Hippocampal formation (tissue), 2 donors: ENCODE measurements at regions not wholly inside any gene's neighbourhood (a gene's known extent, or its start where the extent isn't known, plus 50 kb on each side); places are given as distances from the start of the nearest gene placed in this dataset.
"Not testable (repeated sequence)": the region's sequence is repeated elsewhere in the genome, so short reads cannot be mapped to it uniquely, and the experiment has no call there.

Experiments
- DNase-seq, 2 donors: peaks; one replicate each; lab custom pipeline; 2025; lab: John Stamatoyannopoulos, UW

- DNase-seq = no peak
Measured at GRCh38 chr1:189633658-189634057, 844.0 kb downstream of the BRINP3 start.

GRCh38 chr1:189637041-189637440 lies 840.6 kb downstream of the BRINP3 start:
- DNase-seq = no peak

DNA sequence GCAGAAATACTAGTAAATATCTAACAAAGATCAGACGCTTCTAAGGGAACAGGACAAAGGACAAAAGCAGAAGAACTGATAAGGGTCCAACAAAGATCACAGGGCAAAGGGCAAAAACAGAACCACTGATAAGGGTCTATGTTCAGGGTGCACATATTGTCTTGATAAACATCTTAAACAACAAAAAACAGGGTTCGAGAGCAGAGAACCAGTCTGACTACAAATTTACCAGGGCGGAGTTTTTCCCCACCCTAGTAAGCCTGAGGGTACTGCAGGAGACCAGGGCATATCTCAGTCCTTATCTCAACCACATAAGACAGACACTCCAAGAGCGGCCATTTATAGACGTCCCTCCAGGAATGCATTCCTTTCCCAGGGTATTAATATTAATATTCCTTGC lies 833.5 kb downstream of the BRINP3 start:
- not testable (repeated sequence) for DNase-seq

DNA sequence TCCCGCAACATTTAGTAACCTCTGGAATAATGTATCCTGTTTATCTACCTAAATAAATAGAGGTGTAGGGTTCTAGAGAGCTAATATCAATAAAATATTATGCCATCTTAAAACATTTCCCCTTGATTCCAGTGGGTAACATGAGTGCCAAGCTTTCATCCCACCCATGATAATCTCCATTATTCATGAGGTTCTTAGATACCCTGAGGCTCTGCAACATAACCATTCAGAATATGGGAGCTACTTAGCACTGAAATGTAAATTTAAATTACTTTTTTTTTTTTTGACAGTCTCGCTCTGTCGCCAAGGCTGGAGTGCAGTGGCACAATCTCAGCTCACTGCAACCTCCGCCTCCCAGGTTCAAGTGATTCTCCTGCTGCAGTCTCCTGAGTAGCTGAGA lies 832.7 kb downstream of the BRINP3 start:
- no peak for DNase-seq

DNA sequence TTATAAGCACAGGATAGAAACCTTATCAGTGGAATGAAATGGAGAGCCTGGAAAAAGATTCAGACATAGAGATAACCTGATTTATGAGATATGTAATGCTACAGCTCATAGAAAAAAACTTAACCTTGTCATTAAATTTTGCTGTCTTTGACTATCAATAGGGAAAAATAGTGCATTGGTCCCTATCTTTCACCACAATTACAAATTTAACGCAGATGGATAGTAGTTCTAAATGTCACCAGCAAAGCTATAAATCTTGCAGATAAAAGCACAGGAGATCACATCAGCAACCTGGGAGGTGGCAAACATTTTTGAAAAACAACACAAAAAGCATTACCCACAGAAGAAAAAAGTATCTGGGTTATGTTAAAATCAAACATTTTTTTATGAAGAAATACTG lies 831.6 kb downstream of the BRINP3 start:
- DNase-seq = no peak

- DNase-seq = no peak
Measured at GRCh38 chr1:189654906-189655305, 822.8 kb downstream of the BRINP3 start.

- no peak for DNase-seq
Measured at GRCh38 chr1:189656628-189657530, 820.8 kb downstream of the BRINP3 start.

- no peak for DNase-seq
Measured at GRCh38 chr1:189657715-189658114, 819.9 kb downstream of the BRINP3 start.

- DNase-seq = peak in 1 of 2 donors; percentile 4
Measured at GRCh38 chr1:189658381-189658780, 819.3 kb downstream of the BRINP3 start.

DNA sequence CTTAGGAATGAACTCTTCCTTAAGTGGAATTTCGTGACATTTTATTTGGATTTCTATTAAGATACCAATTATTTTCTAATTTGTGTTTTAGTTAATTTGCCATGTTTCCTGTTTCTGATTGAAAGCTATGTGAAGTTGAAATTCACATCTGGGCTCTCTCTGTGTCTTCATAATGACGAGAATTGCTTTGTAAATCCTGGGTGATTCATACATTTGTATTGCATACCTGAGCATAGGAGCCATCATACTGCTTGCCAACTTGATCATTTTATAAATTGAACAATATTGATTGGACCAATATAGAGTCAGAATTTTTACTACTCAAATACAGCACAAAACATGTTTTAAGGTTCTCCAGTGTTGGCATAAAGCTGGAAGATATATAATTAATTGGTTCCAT lies 817.9 kb downstream of the BRINP3 start:
- DNase-seq = no peak

DNA sequence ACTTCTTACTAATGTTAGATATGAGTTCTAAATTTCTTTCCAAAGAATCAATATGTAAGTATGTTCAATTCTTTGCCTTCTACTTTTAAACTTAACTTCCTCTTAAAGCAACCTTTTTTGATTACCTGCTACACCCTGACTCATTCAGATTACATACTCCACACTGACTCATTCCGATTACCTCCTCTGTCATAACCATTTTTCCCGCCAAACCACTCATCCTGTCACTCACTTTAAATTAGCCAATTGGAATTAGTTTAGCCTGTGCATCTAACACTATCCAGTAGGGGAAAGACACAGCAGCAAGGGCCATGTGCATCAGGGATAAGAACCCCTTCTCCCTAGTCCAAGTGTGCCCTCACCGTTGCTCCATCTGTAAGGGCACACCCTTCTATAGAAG lies 815.5 kb downstream of the BRINP3 start:
- DNase-seq = no peak

- no peak for DNase-seq
Measured at GRCh38 chr1:189669846-189670245, 807.8 kb downstream of the BRINP3 start.

DNA sequence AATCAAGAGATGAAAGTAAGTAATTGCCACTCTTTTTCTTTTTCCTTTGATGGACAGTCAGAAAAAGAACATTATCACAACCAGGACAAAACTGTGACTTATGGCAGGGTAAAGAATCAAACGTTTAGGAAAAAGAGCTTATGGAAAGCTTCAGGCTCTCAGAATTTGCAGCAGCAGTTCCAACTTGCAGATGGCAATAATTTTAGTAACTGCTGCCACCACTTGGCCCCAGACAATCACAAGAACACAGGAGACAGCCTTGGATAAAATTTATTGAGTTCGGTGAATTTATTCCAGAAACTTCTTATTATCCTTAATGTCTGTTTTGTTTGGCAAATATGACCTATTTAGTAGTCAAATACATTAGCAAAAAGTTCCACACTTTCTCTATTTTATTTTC lies 804.4 kb downstream of the BRINP3 start:
- DNase-seq = no peak

DNA sequence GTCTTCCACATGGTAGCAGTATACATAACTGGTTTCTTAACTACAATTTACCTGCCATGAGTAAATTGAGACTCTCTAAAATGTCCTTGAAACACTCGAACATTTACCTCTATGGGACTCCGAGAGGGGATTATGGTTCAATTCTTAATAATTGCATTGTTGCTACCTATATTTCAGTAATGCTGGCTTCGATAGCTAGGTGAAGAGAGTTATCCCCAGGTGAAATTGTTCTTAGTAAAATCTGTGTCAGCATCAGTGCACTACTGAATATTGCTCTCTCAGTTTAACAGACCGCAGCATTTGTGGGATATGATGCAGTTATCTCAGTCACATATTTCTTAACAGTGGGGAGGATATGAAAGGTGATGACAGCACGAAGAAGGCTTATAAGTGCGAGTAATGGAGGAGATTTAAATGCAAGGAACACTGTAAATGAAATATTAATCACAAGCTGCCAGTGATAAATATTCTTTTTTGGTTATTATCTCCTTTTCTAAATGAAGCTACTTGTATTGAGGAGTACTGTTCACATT lies 801.9 kb downstream of the BRINP3 start:
- no peak for DNase-seq

GRCh38 chr1:189678779-189679178 lies 798.9 kb downstream of the BRINP3 start:
- DNase-seq = no peak

DNA sequence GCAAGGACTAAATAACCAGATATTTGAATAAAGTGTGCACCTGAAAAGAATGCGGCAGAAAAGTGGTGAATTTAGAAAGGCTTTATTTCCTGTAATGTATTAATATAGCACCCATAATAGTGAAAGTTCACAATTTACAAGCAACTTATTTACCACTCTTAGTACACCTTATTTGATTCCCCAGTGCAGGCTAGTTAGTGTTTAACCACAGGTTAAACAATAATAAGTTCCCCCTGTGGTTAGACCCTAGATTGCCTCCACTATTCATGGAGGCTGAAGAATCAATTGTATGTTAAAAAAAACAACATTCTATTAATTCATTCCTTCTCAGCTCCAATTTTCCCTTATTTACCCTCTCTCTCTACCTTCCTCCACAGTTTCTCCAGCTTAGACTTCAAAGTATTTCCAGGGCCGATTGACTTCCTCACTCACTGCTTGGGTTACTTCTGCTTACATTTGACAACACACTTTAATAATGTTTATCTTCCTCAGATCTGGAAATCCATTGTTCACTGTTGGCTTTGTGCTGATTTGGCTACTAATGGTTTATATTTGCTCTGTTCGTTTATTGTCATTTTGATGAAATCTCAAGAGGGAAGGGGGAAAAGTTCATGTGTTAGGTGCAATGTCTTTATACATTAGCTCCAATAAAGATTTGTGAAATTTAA lies 796.3 kb downstream of the BRINP3 start:
- DNase-seq = no peak

GRCh38 chr1:189682591-189682990 lies 795.1 kb downstream of the BRINP3 start:
- no peak for DNase-seq

- no peak for DNase-seq
Measured at GRCh38 chr1:189686288-189686687, 791.4 kb downstream of the BRINP3 start.

DNA sequence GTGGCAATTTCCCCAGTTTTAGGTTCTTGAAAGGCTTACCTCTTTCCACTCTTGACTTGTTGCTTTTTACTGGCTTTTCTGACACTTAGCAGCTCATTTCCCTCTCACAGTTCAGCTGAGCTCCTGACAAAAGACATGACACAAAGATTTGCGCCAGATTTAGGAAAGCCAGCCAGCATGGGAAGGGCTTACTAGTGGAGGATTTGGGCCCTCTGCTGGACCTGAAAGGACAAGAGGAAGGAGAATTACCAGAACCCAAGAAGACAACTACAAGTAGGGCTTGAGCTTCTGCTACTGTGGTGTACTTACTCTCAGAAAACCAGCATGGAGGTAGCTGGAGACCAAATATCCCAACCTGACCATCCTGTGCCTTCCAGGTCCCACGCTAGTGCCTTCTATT lies 784.5 kb downstream of the BRINP3 start:
- no peak for DNase-seq

GRCh38 chr1:189696297-189696696 lies 781.4 kb downstream of the BRINP3 start:
- DNase-seq = no peak

DNA sequence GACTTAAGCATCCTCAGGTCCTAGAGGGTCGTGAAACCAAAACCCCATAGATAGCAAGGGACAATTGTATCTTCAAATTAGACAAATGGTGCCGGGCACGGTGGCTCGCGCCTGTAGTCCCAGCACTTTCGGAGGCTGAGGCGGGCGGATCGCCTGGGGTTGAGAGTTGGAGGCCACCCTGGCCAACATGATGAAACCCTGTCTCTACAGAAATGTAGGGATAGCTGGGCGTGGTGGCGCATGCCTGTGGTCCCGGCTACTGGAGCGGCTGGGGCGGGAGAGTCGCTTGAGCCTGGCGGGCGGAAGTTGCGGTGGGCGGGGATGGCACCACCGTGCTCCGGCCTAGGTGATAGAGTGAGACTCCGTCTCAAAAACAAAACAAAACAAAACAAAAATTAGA lies 780.6 kb downstream of the BRINP3 start:
- DNase-seq = no peak

DNA sequence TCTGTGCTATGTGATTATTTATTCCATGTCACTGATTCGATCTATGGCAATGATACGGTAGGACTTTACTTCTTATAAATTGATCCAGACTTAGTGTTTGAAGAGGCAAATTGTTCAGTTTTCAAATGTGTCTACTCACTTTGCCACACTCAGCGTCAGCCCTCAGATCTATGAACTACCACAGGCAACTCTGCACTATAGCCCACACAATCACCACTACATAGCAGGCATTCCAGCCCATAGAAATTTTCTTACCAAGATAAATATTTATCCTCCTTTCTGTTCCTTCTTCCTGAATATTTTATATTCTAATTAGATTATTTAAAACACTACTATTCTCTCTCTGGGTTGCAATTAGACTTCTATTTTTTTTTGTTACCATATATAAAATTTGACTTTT lies 776.1 kb downstream of the BRINP3 start:
- no peak for DNase-seq

DNA sequence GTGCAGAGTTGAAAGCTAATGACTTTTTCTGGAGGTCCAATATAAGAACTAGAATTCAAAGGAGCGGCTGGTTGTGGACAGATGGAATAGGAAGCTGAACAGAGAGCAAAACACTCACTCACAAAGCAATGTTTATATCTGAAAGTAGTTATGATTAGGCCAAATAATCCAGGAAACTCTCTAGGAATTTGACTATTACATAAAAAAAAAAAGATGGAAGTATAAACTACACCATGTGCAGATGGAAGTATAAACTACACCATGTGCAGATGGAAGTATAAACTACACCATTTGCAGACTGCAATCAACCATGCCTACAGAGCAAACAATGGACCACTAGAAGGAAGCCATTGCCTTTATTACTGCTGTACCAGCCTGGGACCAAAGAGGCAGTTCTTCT lies 771.1 kb downstream of the BRINP3 start:
- no peak for DNase-seq
